ENCODE measurements at regions not wholly inside any gene's neighbourhood (a gene's known extent, or its start where the extent isn't known, plus 50 kb on each side); places are given as distances from the start of the nearest gene placed in this dataset.
"Not testable (repeated sequence)": the region's sequence is repeated elsewhere in the genome, so short reads cannot be mapped to it uniquely, and the experiment has no call there.

DNA sequence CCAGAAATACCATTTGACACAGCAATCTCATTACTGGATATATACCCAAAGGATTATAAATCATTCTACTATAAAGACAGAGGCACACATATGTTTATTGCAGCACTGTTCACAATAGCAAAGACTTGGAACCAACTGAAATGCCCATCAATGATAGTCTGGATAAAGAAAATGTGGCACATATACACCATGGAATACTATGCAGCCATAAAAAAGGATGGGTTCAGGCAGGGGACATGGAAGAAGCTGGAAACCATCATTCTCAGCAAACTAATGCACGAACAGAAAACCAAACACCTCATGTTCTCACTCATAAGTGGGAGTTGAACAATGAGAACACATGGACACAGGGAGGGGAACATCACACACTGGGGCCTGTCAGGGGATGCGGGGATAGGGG is 147.0 kb upstream of the GRIP1 start:
- DNase-seq (ENCODE audit: extremely low read depth in 1 of 4, low spot score in 3 of 4); H3K4me3 ChIP-seq; H3K27ac ChIP-seq (ENCODE audit: extremely low read depth, low read depth, low read length); H3K79me2 ChIP-seq (ENCODE audit: control insufficient read depth, insufficient read depth, low read length); H2AFZ ChIP-seq (ENCODE audit: low read depth, low read length); H3K27me3 ChIP-seq (ENCODE audit: control insufficient read depth in 2 of 2, insufficient read depth in 2 of 2, low read length in 2 of 2); intact Hi-C loops (cut with micrococcal nuclease); H3K9ac ChIP-seq (ENCODE audit: insufficient read depth in 1 of 2, low read depth in 2 of 2, low read length in 2 of 2); H3K9me1 ChIP-seq (ENCODE audit: control insufficient read depth, insufficient read depth, low read length); ATAC-seq; BruUV-seq (replicated peaks); POLR2A ChIA-PET; H3K4me1 ChIP-seq (replicated peaks in 1 of 2; ENCODE audit: control insufficient read depth in 2 of 2, insufficient read depth in 2 of 2, low read length in 2 of 2); FAIRE-seq; CTCF ChIA-PET (ENCODE audit: low intra/inter-chr PET ratio); H3K4me2 ChIP-seq (ENCODE audit: insufficient read depth, low read length); in situ Hi-C loops (cut with MboI); H3K9me3 ChIP-seq (replicated peaks; ENCODE audit: control insufficient read depth, insufficient read depth, low read depth, low read length); H3K36me3 ChIP-seq (ENCODE audit: control insufficient read depth, insufficient read depth, low read length); H4K20me1 ChIP-seq (replicated peaks; ENCODE audit: control insufficient read depth, insufficient read depth, low read length): not testable (repeated sequence)
- WGBS (ENCODE audit: insufficient coverage, low coverage, missing lambda C conversion rate): 10% methylated on average over 2 of the region's 2 CpGs
- peak; percentile 59 for TF ChIP-seq ZNF146 (CRISPR knock-in tag; IDR thresholded peaks at IDR 0.05; ENCODE audit: unreplicated experiment)

DNA sequence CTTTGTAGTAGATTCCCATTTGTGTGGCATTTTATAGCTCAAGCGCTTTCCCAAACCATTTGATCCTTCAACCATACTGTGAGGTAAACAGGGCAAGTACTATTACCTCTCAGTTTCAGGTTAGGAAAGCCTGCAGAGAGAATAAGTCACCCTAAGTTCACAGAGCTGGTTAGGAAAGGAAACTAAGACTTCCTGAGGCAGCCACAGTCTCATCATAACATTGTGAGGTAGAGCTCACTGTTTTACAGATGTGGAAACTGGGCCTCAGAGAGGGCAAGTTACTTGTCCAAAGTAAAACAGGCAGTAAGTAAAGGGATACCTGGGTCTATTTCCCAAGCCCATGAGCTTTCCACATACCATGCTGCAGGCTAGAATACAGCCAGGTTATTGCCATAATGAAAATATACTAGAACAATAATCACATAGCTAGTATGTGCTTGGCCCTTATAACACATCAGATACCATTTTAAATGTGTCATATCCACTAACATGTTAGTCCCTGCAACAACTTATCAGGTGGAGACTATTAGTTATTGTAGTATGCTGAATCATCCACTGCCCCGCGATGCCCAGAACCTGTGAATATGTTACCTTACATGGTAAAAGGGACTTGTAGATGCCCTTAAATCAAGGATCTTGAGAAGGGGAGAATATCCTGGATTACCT is 150.9 kb upstream of the GRIP1 start:
- in situ Hi-C loops (cut with MboI): no loop called here
- Histone ChIP-seq H3K27ac (ENCODE audit: extremely low read depth, low read depth, low read length) (no peak overlapping the region), H3K9me3 (replicated peaks; ENCODE audit: control insufficient read depth, insufficient read depth, low read depth, low read length) (no peaks in the 10 kb centered on the region), H3K9ac (ENCODE audit: insufficient read depth in 1 of 2, low read depth in 2 of 2, low read length in 2 of 2) (no peak overlapping the region), H3K4me2 (ENCODE audit: insufficient read depth, low read length) (no peak overlapping the region), H4K20me1 (replicated peaks; ENCODE audit: control insufficient read depth, insufficient read depth, low read length) (no peaks in the 10 kb centered on the region), H2AFZ (ENCODE audit: low read depth, low read length) (no peak overlapping the region), H3K4me1 (replicated peaks in 1 of 2; ENCODE audit: control insufficient read depth in 2 of 2, insufficient read depth in 2 of 2, low read length in 2 of 2) (no peaks in the 10 kb centered on the region), H3K27me3 (ENCODE audit: control insufficient read depth in 2 of 2, insufficient read depth in 2 of 2, low read length in 2 of 2) (no peaks in the 10 kb centered on the region; a peak in 1 of 5 replicates), H3K79me2 (ENCODE audit: control insufficient read depth, insufficient read depth, low read length) (no peaks in the 10 kb centered on the region), H3K4me3 (no peak overlapping the region), H3K36me3 (ENCODE audit: control insufficient read depth, insufficient read depth, low read length) (no peaks in the 10 kb centered on the region), H3K9me1 (ENCODE audit: control insufficient read depth, insufficient read depth, low read length) (no peaks in the 10 kb centered on the region)
- ATAC-seq (no peak), DNase-seq (ENCODE audit: extremely low read depth in 1 of 4, low spot score in 3 of 4) (no peak), FAIRE-seq (no peak)
- POLR2A ChIA-PET: interaction anchor here (0.6 to 1.0 kb wide), 3 partner anchors 11 to 188 kb away, joined by 3 to 4 read pairs (median 3); no protein-coding TSS in a partner anchor
- no TSS peak for BruUV-seq (replicated peaks)
- WGBS (ENCODE audit: insufficient coverage, low coverage, missing lambda C conversion rate): 4% methylated on average over 3 of the region's 3 CpGs
- intact Hi-C loops (cut with micrococcal nuclease): no loop called here
- CTCF ChIA-PET (ENCODE audit: low intra/inter-chr PET ratio): no interaction called here
- no peak for TF ChIP-seq TGIF2 (CRISPR knock-in tag; IDR thresholded peaks at IDR 0.05)
- no peak for TF ChIP-seq KLF13 (tag; IDR thresholded peaks at IDR 0.05; ENCODE audit: borderline replicate concordance, low read depth)
- no peak for TF ChIP-seq FOXP1 (CRISPR knock-in tag; IDR thresholded peaks at IDR 0.05)
- TF ChIP-seq, protein P1, sequence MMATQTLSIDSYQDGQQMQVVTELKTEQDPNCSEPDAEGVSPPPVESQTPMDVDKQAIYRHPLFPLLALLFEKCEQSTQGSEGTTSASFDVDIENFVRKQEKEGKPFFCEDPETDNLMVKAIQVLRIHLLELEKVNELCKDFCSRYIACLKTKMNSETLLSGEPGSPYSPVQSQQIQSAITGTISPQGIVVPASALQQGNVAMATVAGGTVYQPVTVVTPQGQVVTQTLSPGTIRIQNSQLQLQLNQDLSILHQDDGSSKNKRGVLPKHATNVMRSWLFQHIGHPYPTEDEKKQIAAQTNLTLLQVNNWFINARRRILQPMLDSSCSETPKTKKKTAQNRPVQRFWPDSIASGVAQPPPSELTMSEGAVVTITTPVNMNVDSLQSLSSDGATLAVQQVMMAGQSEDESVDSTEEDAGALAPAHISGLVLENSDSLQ (IDR thresholded peaks at IDR 0.05): no peak
- TF ChIP-seq SNIP1 (IDR thresholded peaks at IDR 0.05; ENCODE audit: low read depth): no peak
- no peak for TF ChIP-seq NONO (IDR thresholded peaks at IDR 0.05; ENCODE audit: low read depth in 2 of 2, low read length in 1 of 2)
- TF ChIP-seq, protein P2, sequence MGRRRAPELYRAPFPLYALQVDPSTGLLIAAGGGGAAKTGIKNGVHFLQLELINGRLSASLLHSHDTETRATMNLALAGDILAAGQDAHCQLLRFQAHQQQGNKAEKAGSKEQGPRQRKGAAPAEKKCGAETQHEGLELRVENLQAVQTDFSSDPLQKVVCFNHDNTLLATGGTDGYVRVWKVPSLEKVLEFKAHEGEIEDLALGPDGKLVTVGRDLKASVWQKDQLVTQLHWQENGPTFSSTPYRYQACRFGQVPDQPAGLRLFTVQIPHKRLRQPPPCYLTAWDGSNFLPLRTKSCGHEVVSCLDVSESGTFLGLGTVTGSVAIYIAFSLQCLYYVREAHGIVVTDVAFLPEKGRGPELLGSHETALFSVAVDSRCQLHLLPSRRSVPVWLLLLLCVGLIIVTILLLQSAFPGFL (CRISPR knock-in tag; IDR thresholded peaks at IDR 0.05): no peak
- TF ChIP-seq SRSF1 (IDR thresholded peaks at IDR 0.05; ENCODE audit: low read depth, low read length): no peak
- no peak for TF ChIP-seq ZNF766 (CRISPR knock-in tag; conservative IDR thresholded peaks at IDR 0.05)
- TF ChIP-seq GATA2 (CRISPR knock-in tag; IDR thresholded peaks at IDR 0.05): no peak
- no peak for TF ChIP-seq PHF20 (IDR thresholded peaks at IDR 0.05; ENCODE audit: partially characterized antibody)
- TF ChIP-seq XRCC3 (IDR thresholded peaks at IDR 0.05): no peak
- TF ChIP-seq BRF1 (IDR thresholded peaks at IDR 0.05; ENCODE audit: borderline replicate concordance, extremely low read depth, insufficient read length): no peak
- no peak for TF ChIP-seq HNRNPUL1 (IDR thresholded peaks at IDR 0.05; ENCODE audit: low read length)

All from K562 (cell line).